ENCODE measurements at regions not wholly inside any gene's neighbourhood (a gene's known extent, or its start where the extent isn't known, plus 50 kb on each side); places are given as distances from the start of the nearest gene placed in this dataset.

DNA sequence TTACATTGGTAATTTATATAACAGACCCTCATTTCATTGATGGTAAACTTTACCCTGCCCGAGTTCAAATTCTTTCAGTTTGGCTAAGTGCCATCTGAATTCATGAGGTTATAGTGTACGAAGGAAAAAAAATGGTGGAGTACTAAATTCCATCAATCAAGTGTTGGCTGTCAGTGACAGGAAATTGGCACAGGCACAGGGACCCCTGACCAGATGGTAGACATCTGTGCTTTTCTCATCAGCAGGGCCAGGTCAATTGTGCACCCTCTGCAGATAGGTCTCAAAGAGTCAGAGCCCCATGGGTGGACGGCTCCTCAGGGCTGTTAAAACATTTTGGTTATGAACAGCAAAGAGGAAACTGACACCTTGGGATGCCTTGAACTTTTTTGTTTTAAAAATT is 439.2 kb downstream of the SETBP1 start:
- Histone ChIP-seq H3K36me3 (ENCODE audit: low read depth) (no peaks in the 10 kb centered on the region), H3K27ac (ENCODE audit: poor library complexity, severe bottlenecking) (no peak overlapping the region), H3K9me3 (ENCODE audit: severe bottlenecking) (no peaks in the 10 kb centered on the region), H3K27me3 (ENCODE audit: insufficient read depth, poor library complexity, severe bottlenecking) (no peaks in the 10 kb centered on the region), H3K4me1 (ENCODE audit: insufficient read depth, poor library complexity, severe bottlenecking) (no peaks in the 10 kb centered on the region), H3K4me3 (ENCODE audit: severe bottlenecking) (no peak overlapping the region)
- TF ChIP-seq, protein P1, sequence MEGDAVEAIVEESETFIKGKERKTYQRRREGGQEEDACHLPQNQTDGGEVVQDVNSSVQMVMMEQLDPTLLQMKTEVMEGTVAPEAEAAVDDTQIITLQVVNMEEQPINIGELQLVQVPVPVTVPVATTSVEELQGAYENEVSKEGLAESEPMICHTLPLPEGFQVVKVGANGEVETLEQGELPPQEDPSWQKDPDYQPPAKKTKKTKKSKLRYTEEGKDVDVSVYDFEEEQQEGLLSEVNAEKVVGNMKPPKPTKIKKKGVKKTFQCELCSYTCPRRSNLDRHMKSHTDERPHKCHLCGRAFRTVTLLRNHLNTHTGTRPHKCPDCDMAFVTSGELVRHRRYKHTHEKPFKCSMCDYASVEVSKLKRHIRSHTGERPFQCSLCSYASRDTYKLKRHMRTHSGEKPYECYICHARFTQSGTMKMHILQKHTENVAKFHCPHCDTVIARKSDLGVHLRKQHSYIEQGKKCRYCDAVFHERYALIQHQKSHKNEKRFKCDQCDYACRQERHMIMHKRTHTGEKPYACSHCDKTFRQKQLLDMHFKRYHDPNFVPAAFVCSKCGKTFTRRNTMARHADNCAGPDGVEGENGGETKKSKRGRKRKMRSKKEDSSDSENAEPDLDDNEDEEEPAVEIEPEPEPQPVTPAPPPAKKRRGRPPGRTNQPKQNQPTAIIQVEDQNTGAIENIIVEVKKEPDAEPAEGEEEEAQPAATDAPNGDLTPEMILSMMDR (IDR thresholded peaks at IDR 0.05; ENCODE audit: poor library complexity, severe bottlenecking) = no peak
- DNase-seq (ENCODE audit: low spot score) = no peak
- ATAC-seq (ENCODE audit: low read depth) = no peak

DNA sequence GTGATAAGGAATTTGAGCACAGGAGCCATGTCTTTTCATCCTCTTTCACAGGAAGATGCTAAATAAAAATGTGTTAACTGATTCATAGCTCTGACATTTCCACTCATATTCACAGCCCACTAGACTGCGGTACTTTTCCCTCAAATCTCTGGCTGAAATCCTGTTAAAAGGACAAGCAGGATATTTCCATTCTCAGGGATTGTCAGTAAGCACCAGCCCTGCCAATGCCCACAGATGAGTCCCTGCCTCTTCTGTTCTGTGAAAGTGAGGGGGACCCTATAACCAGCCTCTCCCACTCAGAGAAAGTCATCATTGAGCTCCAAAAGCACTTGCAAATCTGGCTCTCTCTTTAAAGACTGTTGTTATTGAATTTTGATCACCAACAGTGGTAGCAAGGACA is 440.5 kb downstream of the SETBP1 start:
- DNase-seq (ENCODE audit: low spot score) (no peak), ATAC-seq (ENCODE audit: low read depth) (no peak)
- H3K9me3 ChIP-seq (ENCODE audit: severe bottlenecking) = no peaks in the 10 kb centered on the region
- TF ChIP-seq, protein P1 (IDR thresholded peaks at IDR 0.05; ENCODE audit: poor library complexity, severe bottlenecking) = no peak
- H3K27ac ChIP-seq (ENCODE audit: poor library complexity, severe bottlenecking) = no peak overlapping the region
- H3K4me1 ChIP-seq (ENCODE audit: insufficient read depth, poor library complexity, severe bottlenecking) = no peaks in the 10 kb centered on the region
- H3K36me3 ChIP-seq (ENCODE audit: low read depth) = no peaks in the 10 kb centered on the region
- no peak overlapping the region for H3K4me3 ChIP-seq (ENCODE audit: severe bottlenecking)
- no peaks in the 10 kb centered on the region for H3K27me3 ChIP-seq (ENCODE audit: insufficient read depth, poor library complexity, severe bottlenecking)

DNA sequence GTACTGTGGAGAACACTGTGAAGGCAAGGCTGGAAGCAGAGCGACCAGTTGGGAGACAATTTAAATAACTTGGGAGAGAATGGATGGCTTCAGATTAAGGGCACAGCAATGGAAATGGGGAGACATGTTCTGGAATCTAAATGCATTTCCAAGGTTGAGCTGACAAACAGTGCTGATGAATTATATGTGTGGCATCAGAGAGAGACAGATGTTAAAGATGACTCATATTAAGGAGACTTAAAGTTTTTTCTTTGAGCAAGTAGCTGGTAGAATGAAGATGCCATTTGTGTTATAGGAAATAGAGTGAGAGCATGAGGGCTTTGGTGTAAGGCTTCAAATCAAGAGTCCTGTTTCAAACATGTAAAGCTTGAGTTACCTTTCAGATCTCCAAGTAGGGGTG is 441.8 kb downstream of the SETBP1 start:
- DNase-seq (ENCODE audit: low spot score) (no peak), ATAC-seq (ENCODE audit: low read depth) (no peak)
- Histone ChIP-seq H3K36me3 (ENCODE audit: low read depth) (no peaks in the 10 kb centered on the region), H3K9me3 (ENCODE audit: severe bottlenecking) (no peaks in the 10 kb centered on the region), H3K27ac (ENCODE audit: poor library complexity, severe bottlenecking) (no peak overlapping the region), H3K4me1 (ENCODE audit: insufficient read depth, poor library complexity, severe bottlenecking) (no peaks in the 10 kb centered on the region), H3K4me3 (ENCODE audit: severe bottlenecking) (no peak overlapping the region), H3K27me3 (ENCODE audit: insufficient read depth, poor library complexity, severe bottlenecking) (no peaks in the 10 kb centered on the region)
- TF ChIP-seq, protein P1 (IDR thresholded peaks at IDR 0.05; ENCODE audit: poor library complexity, severe bottlenecking) = no peak

DNA sequence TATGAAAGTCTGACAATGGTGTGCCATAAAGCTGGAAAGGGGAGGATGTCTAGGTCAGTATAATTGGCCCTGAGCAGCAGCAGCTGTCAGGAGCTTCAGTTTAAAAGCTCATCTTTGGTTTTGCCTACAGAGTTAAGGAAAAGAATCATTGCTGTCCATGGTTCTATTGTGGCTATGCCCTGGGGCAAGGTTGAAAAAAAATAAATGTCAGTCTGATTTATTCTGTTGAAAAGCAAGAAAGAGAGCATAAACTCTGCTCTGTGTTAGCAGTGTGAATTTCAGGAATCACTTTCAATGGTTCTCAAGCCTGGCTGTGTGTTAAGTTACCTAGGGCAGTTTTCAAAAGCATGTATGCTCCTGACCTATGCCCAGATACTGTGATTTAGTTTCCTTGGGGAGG is 446.7 kb downstream of the SETBP1 start:
- TF ChIP-seq, protein P1 (IDR thresholded peaks at IDR 0.05; ENCODE audit: poor library complexity, severe bottlenecking) = no peak
- H3K36me3 ChIP-seq (ENCODE audit: low read depth) = no peaks in the 10 kb centered on the region
- H3K27me3 ChIP-seq (ENCODE audit: insufficient read depth, poor library complexity, severe bottlenecking) = peaks cover 5% of the 10 kb centered on the region
- H3K9me3 ChIP-seq (ENCODE audit: severe bottlenecking) = no peaks in the 10 kb centered on the region
- DNase-seq (ENCODE audit: low spot score) (no peak), ATAC-seq (ENCODE audit: low read depth) (no peak)
- H3K27ac ChIP-seq (ENCODE audit: poor library complexity, severe bottlenecking) = no peak overlapping the region
- no peaks in the 10 kb centered on the region for H3K4me1 ChIP-seq (ENCODE audit: insufficient read depth, poor library complexity, severe bottlenecking)
- no peak overlapping the region for H3K4me3 ChIP-seq (ENCODE audit: severe bottlenecking)

DNA sequence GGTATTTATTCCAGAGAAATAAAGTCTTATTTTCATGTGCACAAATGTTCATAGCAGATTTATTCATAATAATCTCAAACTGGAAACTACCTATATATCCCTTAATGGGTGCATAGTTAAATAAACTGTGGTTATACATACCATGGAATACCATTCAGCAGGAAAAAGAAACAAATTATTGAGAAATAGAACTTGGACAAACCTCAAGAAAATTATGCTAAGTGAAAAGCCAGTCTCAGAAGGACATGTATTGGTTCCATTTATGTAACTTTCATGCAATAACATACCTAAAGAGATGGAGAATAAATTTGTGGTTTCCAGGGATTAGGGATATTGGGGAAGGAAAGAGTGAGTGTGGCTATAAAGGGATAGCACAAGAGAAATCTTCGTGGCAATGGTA is 452.6 kb downstream of the SETBP1 start:
- Histone ChIP-seq H3K36me3 (ENCODE audit: low read depth) (no peaks in the 10 kb centered on the region), H3K9me3 (ENCODE audit: severe bottlenecking) (no peaks in the 10 kb centered on the region), H3K4me3 (ENCODE audit: severe bottlenecking) (no peak overlapping the region), H3K27ac (ENCODE audit: poor library complexity, severe bottlenecking) (no peak overlapping the region), H3K27me3 (ENCODE audit: insufficient read depth, poor library complexity, severe bottlenecking) (peaks cover 5% of the 10 kb centered on the region), H3K4me1 (ENCODE audit: insufficient read depth, poor library complexity, severe bottlenecking) (no peaks in the 10 kb centered on the region)
- no peak for DNase-seq (ENCODE audit: low spot score)
- ATAC-seq (ENCODE audit: low read depth) = no peak
- TF ChIP-seq, protein P1 (IDR thresholded peaks at IDR 0.05; ENCODE audit: poor library complexity, severe bottlenecking) = no peak
